COR-L47 (cell line): ENCODE measurements at regions not wholly inside any gene's neighbourhood (a gene's known extent, or its start where the extent isn't known, plus 50 kb on each side); places are given as distances from the start of the nearest gene placed in this dataset.
"Not testable (repeated sequence)": the region's sequence is repeated elsewhere in the genome, so short reads cannot be mapped to it uniquely, and the experiment has no call there.

ENCODE experiments used
- DNase-seq: peaks from one replicate; lab custom pipeline; 2025; lab: John Stamatoyannopoulos, UW

GRCh38 chr2:155546721-155547555 is 785.6 kb downstream of the NR4A2 start:
- no peak for DNase-seq

GRCh38 chr2:155539028-155539427 is 793.5 kb downstream of the NR4A2 start:
- DNase-seq: not testable (repeated sequence)

GRCh38 chr2:155528034-155528433 is 804.5 kb downstream of the NR4A2 start:
- DNase-seq: no peak

- DNase-seq: no peak
Observed at GRCh38 chr2:155525199-155525598, 807.3 kb downstream of the NR4A2 start.

GRCh38 chr2:155519529-155520130 is 812.9 kb downstream of the NR4A2 start:
- DNase-seq: no peak

- DNase-seq: no peak
Observed at GRCh38 chr2:155518094-155518493, 814.4 kb downstream of the NR4A2 start.

GRCh38 chr2:155517362-155517761 is 815.2 kb downstream of the NR4A2 start:
- DNase-seq: no peak

- no peak for DNase-seq
Observed at GRCh38 chr2:155513248-155513647, 814.8 kb downstream of the KCNJ3 start.

- DNase-seq: no peak
Observed at GRCh38 chr2:155502766-155503165, 804.3 kb downstream of the KCNJ3 start.

- no peak for DNase-seq
Observed at GRCh38 chr2:155498106-155498505, 799.6 kb downstream of the KCNJ3 start.

GRCh38 chr2:155494744-155495143 is 796.2 kb downstream of the KCNJ3 start:
- no peak for DNase-seq

- peak; percentile 69 for DNase-seq
Observed at GRCh38 chr2:155485141-155485842, 786.8 kb downstream of the KCNJ3 start.

- no peak for DNase-seq
Observed at GRCh38 chr2:155481141-155481540, 782.6 kb downstream of the KCNJ3 start.

GRCh38 chr2:155472018-155472417 is 773.5 kb downstream of the KCNJ3 start:
- not testable (repeated sequence) for DNase-seq

GRCh38 chr2:155456222-155456621 is 757.7 kb downstream of the KCNJ3 start:
- DNase-seq: no peak

- no peak for DNase-seq
Observed at GRCh38 chr2:155442755-155443372, 744.4 kb downstream of the KCNJ3 start.

- DNase-seq: no peak
Observed at GRCh38 chr2:155442088-155442487, 743.6 kb downstream of the KCNJ3 start.

GRCh38 chr2:155431004-155431507 is 732.6 kb downstream of the KCNJ3 start:
- DNase-seq: no peak

- no peak for DNase-seq
Observed at GRCh38 chr2:155427470-155427869, 729.0 kb downstream of the KCNJ3 start.

- no peak for DNase-seq
Observed at GRCh38 chr2:155424518-155424917, 726.0 kb downstream of the KCNJ3 start.

- no peak for DNase-seq
Observed at GRCh38 chr2:155418753-155419152, 720.3 kb downstream of the KCNJ3 start.

GRCh38 chr2:155412598-155412997 is 714.1 kb downstream of the KCNJ3 start:
- no peak for DNase-seq
